ENCODE measurements at regions not wholly inside any gene's neighbourhood (a gene's known extent, or its start where the extent isn't known, plus 50 kb on each side); places are given as distances from the start of the nearest gene placed in this dataset.

DNA sequence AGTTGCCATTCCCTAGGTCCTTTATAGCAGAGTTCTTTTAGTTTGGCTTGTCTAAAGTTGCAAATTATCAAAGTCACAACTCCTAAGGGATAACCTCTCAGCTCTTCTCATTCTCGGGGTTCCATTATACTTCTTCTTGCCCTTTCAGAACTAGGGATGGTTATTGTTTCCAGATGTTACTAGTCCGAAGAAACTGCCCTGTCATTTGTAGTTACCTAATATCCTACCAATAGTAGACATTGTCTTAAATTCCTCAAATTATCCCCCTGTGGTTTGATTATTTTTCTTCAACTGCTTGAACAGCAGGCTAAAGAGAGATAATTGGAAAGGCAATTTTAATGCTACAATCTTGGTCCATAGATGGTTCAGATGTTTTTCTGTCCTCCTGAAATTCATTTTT is 709.8 kb downstream of the KCTD16 start:
- Histone ChIP-seq H3K4me3 (no peak overlapping the region), H3K27me3 (no peaks in the 10 kb centered on the region), H3K9me3 (no peaks in the 10 kb centered on the region), H3K4me1 (no peaks in the 10 kb centered on the region), H3K27ac (no peak overlapping the region), H3K36me3 (no peaks in the 10 kb centered on the region)
- DNase-seq (ENCODE audit: low spot score in 2 of 2) = no peak
- TF ChIP-seq, protein P1, sequence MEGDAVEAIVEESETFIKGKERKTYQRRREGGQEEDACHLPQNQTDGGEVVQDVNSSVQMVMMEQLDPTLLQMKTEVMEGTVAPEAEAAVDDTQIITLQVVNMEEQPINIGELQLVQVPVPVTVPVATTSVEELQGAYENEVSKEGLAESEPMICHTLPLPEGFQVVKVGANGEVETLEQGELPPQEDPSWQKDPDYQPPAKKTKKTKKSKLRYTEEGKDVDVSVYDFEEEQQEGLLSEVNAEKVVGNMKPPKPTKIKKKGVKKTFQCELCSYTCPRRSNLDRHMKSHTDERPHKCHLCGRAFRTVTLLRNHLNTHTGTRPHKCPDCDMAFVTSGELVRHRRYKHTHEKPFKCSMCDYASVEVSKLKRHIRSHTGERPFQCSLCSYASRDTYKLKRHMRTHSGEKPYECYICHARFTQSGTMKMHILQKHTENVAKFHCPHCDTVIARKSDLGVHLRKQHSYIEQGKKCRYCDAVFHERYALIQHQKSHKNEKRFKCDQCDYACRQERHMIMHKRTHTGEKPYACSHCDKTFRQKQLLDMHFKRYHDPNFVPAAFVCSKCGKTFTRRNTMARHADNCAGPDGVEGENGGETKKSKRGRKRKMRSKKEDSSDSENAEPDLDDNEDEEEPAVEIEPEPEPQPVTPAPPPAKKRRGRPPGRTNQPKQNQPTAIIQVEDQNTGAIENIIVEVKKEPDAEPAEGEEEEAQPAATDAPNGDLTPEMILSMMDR (IDR thresholded peaks at IDR 0.05) = no peak
- intact Hi-C loops (cut with DNase I) = no loop called here

DNA sequence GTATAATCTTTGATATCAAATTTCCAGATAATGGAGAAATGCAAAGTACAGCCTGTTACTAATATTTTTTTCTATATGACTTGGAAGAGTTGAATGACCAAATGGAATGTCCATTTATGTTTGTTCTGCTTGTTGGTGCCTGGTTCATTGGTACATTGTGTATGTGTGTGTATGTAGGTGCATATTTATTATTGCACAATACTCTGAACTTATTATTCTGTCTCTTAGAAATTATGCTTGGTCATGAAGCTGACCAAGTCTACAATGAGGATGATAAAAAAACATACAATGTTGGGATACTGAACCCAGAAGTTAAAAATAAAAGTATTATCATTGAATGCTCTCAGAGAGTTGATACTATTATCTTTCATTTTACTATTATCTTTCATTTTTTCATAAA is 706.3 kb downstream of the KCTD16 start:
- TF ChIP-seq, protein P1 (IDR thresholded peaks at IDR 0.05) = no peak
- Histone ChIP-seq H3K4me1 (no peaks in the 10 kb centered on the region), H3K4me3 (no peak overlapping the region), H3K27me3 (no peaks in the 10 kb centered on the region), H3K27ac (no peak overlapping the region), H3K9me3 (no peaks in the 10 kb centered on the region), H3K36me3 (no peaks in the 10 kb centered on the region)
- intact Hi-C loops (cut with DNase I) = no loop called here
- DNase-seq (ENCODE audit: low spot score in 2 of 2) = no peak

DNA sequence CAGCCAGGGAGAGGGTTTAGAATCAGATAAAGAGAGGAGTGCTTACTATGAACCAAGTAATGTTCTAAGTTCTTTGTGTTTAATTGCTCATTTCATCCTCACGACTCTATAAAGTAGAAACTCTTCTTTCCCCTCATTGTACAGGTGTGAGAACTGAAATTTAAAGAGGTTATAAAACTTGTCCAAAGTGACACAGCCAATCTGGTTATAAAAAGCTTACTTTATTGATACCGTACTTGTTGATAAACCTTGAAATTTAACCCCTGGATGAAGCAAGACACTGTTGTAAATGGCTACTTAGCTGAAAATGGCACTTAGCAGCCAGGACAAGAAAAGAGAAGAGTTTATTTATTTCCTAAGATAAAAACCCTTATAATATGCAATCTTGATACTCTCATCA is 702.4 kb downstream of the KCTD16 start:
- DNase-seq (ENCODE audit: low spot score in 2 of 2) = no peak
- Histone ChIP-seq H3K27me3 (no peaks in the 10 kb centered on the region), H3K9me3 (no peaks in the 10 kb centered on the region), H3K36me3 (no peaks in the 10 kb centered on the region), H3K4me3 (no peak overlapping the region), H3K27ac (no peak overlapping the region), H3K4me1 (no peaks in the 10 kb centered on the region)
- TF ChIP-seq, protein P1 (IDR thresholded peaks at IDR 0.05) = no peak
- intact Hi-C loops (cut with DNase I) = no loop called here

DNA sequence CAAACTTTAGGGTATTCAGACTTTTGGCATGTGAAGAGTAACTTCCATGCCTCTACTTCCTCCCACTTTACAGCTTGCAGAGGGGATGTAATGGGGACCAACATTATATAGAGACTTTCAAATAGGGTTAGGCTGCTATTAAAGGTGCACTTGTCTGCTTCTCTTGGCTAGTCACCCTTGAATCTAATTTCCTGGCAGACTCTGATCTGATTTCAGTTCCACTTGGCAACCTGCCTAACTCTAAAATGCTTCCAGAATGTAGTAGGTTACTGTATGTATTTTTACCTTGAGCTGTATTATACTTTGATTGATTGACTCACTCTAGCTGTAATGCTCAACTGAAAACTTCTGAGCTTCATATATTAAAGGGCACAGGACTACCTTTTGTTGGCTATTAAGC is 693.4 kb downstream of the KCTD16 start:
- no peak overlapping the region for H3K4me3 ChIP-seq

DNA sequence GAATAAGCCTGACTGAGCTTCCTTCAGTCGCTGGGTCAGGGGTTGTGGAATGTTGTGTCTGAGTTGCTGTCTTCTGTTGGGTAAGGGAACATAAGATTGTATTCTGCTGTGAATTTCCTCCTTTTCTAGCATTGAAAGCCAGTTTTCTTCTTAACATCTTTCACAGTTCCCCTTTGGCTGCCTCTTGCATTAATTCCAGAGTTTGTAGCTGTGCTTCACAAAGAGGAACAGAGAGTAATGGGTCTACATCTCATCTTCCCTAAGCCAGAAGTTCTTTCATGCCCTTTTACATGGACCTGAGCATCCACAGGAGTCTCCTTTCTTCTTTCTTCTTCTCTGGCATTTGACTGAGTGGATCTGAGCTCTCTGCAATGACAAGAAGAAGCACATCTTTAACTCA is 686.8 kb downstream of the KCTD16 start:
- TF ChIP-seq, protein P1 (IDR thresholded peaks at IDR 0.05) = no peak
- Histone ChIP-seq H3K4me3 (no peak overlapping the region), H3K4me1 (no peaks in the 10 kb centered on the region), H3K36me3 (no peaks in the 10 kb centered on the region), H3K27me3 (no peaks in the 10 kb centered on the region), H3K9me3 (no peaks in the 10 kb centered on the region), H3K27ac (no peak overlapping the region)
- no peak for DNase-seq (ENCODE audit: low spot score in 2 of 2)
- intact Hi-C loops (cut with DNase I) = no loop called here

More for the DNA sequence above, 693.4 kb downstream of the KCTD16 start:
- no peaks in the 10 kb centered on the region for H3K27me3 ChIP-seq
- H3K9me3 ChIP-seq = no peaks in the 10 kb centered on the region
- no peak overlapping the region for H3K27ac ChIP-seq
- DNase-seq (ENCODE audit: low spot score in 2 of 2) = no peak
- intact Hi-C loops (cut with DNase I) = no loop called here
- H3K4me1 ChIP-seq = no peaks in the 10 kb centered on the region
- TF ChIP-seq, protein P1 (IDR thresholded peaks at IDR 0.05) = no peak
- no peaks in the 10 kb centered on the region for H3K36me3 ChIP-seq

DNA sequence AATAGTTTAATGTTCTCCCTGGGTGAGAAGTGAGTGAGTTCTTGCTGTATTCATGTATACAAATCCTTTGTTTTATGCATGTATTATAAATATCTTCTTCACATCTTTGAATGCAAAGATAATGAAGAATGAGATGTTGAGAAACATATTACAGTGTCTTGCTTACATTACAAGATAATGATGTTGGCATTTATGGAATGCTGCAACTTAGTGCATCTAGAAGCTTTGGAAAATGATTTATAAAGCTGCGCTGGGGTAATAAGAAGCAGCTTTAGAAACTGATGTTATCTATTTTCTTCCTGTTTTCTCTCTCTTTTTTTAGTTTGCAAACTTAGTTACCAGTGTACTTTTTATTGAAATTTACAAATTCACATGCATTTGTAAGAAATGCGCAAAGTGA is 673.4 kb downstream of the KCTD16 start:
- TF ChIP-seq, protein P1 (IDR thresholded peaks at IDR 0.05) = no peak
- Histone ChIP-seq H3K36me3 (no peaks in the 10 kb centered on the region), H3K4me1 (no peaks in the 10 kb centered on the region), H3K27ac (no peak overlapping the region), H3K9me3 (no peaks in the 10 kb centered on the region), H3K27me3 (no peaks in the 10 kb centered on the region), H3K4me3 (no peak overlapping the region)
- intact Hi-C loops (cut with DNase I) = no loop called here
- no peak for DNase-seq (ENCODE audit: low spot score in 2 of 2)

Measured in ascending aorta (tissue), 2 donors.